ENCODE measurements at regions not wholly inside any gene's neighbourhood (a gene's known extent, or its start where the extent isn't known, plus 50 kb on each side); places are given as distances from the start of the nearest gene placed in this dataset.

DNA sequence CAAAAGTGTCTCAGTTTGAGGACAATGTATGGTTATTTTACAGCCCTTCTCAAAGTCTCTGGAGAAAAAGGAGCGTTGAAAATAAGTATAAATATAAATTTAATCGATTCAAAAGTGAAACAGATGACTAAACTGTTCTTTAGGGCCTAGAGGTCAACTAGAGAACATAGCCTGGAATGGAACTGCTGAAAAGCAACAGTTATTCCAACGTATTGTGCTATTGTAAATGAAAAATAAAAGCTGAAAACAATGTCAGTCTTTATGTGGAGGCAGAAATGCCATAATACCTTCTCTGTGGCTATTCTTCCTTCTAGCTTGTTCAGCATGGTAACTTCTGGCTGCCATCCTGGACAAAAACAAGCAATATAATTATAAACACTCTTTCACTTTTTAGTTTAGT lies 362.5 kb downstream of the ARL4A start:
- TF ChIP-seq CTCF (IDR thresholded peaks at IDR 0.05) (no peak), ZFX (IDR thresholded peaks at IDR 0.05; ENCODE audit: borderline replicate concordance) (no peak)

All from 22Rv1 (cell line).